Panc1 (cell line): ENCODE measurements at regions not wholly inside any gene's neighbourhood (a gene's known extent, or its start where the extent isn't known, plus 50 kb on each side); places are given as distances from the start of the nearest gene placed in this dataset.

ENCODE experiments used
- ATAC-seq: fragments of 200-7000 bp; cut with Tn5 transposase; 2 replicates; pipeline ENCODE4 v1.9.1; 2020; ENCODE audit warnings: mild to moderate bottlenecking, moderate library complexity
- BruUV-seq: library from RNA; stranded (reverse); fragments of 400-500 nt; replicated peaks from 2 replicates; lab custom pipeline; 2021; lab: Mats Ljungman, UMichigan
- CTCF ChIA-PET: fragments of 300-600 bp; sonication (Branson Sonifier 250); formaldehyde crosslinking; loops from one replicate; lab custom pipeline; 2022; ENCODE audit warnings: antibody characterized with exemption; lab: Charles Lee
- POLR2A ChIA-PET: fragments of 300-600 bp; sonication (Branson Sonifier 250); formaldehyde crosslinking; loops from one replicate; lab custom pipeline; 2022; ENCODE audit warnings: antibody characterized with exemption; lab: Charles Lee
- DNase-seq: peaks from one replicate; pipeline ENCODE4 v3.0.0-alpha.2; 2010; ENCODE audit warnings: low read depth, low spot score
- H3K27ac ChIP-seq: 2 replicates; pipeline ENCODE4 v1.5.1; 2011; ENCODE audit warnings: mild to moderate bottlenecking, low read length, inconsistent platforms
- H3K27me3 ChIP-seq: fragments of 200-500 bp; sonication (Bioruptor generic); 2 replicates; pipeline ENCODE4 v1.6.0; 2014; ENCODE audit warnings: low read length, inconsistent platforms; ENCODE audit not compliant: control insufficient read depth, insufficient read depth
- H3K36me3 ChIP-seq: fragments of 200-500 bp; sonication (Bioruptor generic); 2 replicates; pipeline ENCODE4 v1.5.1; 2014; ENCODE audit warnings: inconsistent platforms, mild to moderate bottlenecking, low read length, moderate library complexity; ENCODE audit not compliant: control insufficient read depth, insufficient read depth
- H3K4me1 ChIP-seq: 2 replicates; pipeline ENCODE4 v1.5.1; 2011; ENCODE audit warnings: inconsistent platforms, mild to moderate bottlenecking, low read length, moderate library complexity; ENCODE audit not compliant: control insufficient read depth, insufficient read depth
- H3K4me3 ChIP-seq, 2 experiments: 2 replicates each; pipeline ENCODE4 v1.5.1; 2011 to 2012; ENCODE audit warnings: low read depth in 2 of 2, low read length in 2 of 2, mild to moderate bottlenecking in 2 of 2, inconsistent platforms in 1 of 2, moderate library complexity in 1 of 2
- H3K9me3 ChIP-seq: fragments of 200-500 bp; sonication (Bioruptor generic); 2 replicates; pipeline ENCODE4 v1.5.1; 2014; ENCODE audit warnings: low read depth, mild to moderate bottlenecking, inconsistent platforms, low read length, moderate library complexity; ENCODE audit not compliant: control insufficient read depth, insufficient read depth
- CTCF ChIP-seq: fragments of 450-650 bp; IDR thresholded peaks from 2 replicates; pipeline ENCODE4 v1.5.1; 2017; ENCODE audit warnings: mild to moderate bottlenecking
- POLR2AphosphoS5 ChIP-seq: IDR thresholded peaks from 2 replicates; pipeline ENCODE4 v1.6.1; 2012; ENCODE audit warnings: mild to moderate bottlenecking, low read depth, low read length, moderate library complexity
- REST ChIP-seq, 2 experiments: IDR thresholded peaks; 2 replicates each; pipeline ENCODE4 v1.6.1; 2011 to 2012; ENCODE audit warnings: low read depth in 2 of 2, control low read depth in 1 of 2, low read length in 1 of 2, mild to moderate bottlenecking in 1 of 2, moderate library complexity in 1 of 2; ENCODE audit not compliant: insufficient read depth in 1 of 2
- SIN3A ChIP-seq: IDR thresholded peaks from 2 replicates; pipeline ENCODE4 v1.6.1; 2012; ENCODE audit warnings: low read depth, mild to moderate bottlenecking, low read length, moderate library complexity, borderline replicate concordance; ENCODE audit not compliant: insufficient read depth
- TCF7L2 ChIP-seq: IDR thresholded peaks from 2 replicates; pipeline ENCODE4 v1.6.1; 2011; ENCODE audit warnings: mild to moderate bottlenecking, low read depth, low read length, inconsistent platforms
- in situ Hi-C: cut with HindIII; loops from 2 replicates; pipeline ENCODE4 v1.10.0; 2016; ENCODE audit warnings: low sequenced_read_pairs, low pct_unique_long_range_greater_than_20kb
- intact Hi-C: fragments of 100-400 bp; cut with micrococcal nuclease; formaldehyde crosslinking; loops from one replicate; pipeline ENCODE4 v1.10.0; 2022; ENCODE audit not compliant: unreplicated experiment

- TF ChIP-seq SIN3A (no peak), TCF7L2 (no peak)
- ChIA-PET POLR2A (no interaction called here), CTCF (no interaction called here)
- DNase-seq (no peak), ATAC-seq (no peak)
- BruUV-seq = no TSS peak
- intact Hi-C loops (no loop called here), in situ Hi-C loops (no loop called here)
- no peak overlapping the region for H3K4me3 ChIP-seq
- no peaks in the 10 kb centered on the region for H3K9me3 ChIP-seq
- H3K27me3 ChIP-seq = no peaks in the 10 kb centered on the region
- no peaks in the 10 kb centered on the region for H3K36me3 ChIP-seq
- no peaks in the 10 kb centered on the region for H3K4me1 ChIP-seq
- no peak overlapping the region for H3K27ac ChIP-seq
Measured at GRCh38 chr1:218803351-218803997, 370.2 kb upstream of the LYPLAL1 start.

- no peak overlapping the region for H3K27ac ChIP-seq
Measured at GRCh38 chr1:218804014-218804785, 369.5 kb upstream of the LYPLAL1 start.

More at GRCh38 chr1:218804014-218804785, 369.5 kb upstream of the LYPLAL1 start:
- peak; percentile 45 for DNase-seq
- CTCF ChIA-PET = no interaction called here
- POLR2A ChIA-PET = no interaction called here
- H3K36me3 ChIP-seq = no peaks in the 10 kb centered on the region
- intact Hi-C loops = no loop called here
- ATAC-seq = no peak
- in situ Hi-C loops = no loop called here
- TF ChIP-seq SIN3A (no peak), REST (IDR thresholded peaks at IDR 0.05; ENCODE audit: insufficient read depth in 1 of 2, low read depth in 2 of 2, low read length in 1 of 2) (no peak), TCF7L2 (no peak), CTCF (no peak), POLR2AphosphoS5 (no peak)
- BruUV-seq = no TSS peak
- no peaks in the 10 kb centered on the region for H3K9me3 ChIP-seq
- no peaks in the 10 kb centered on the region for H3K27me3 ChIP-seq
- no peaks in the 10 kb centered on the region for H3K4me1 ChIP-seq
- H3K4me3 ChIP-seq = no peak overlapping the region
